ENCODE measurements at regions not wholly inside any gene's neighbourhood (a gene's known extent, or its start where the extent isn't known, plus 50 kb on each side); places are given as distances from the start of the nearest gene placed in this dataset.
"Not testable (repeated sequence)": the region's sequence is repeated elsewhere in the genome, so short reads cannot be mapped to it uniquely, and the experiment has no call there.

GRCh38 chr11:97908354-97908753 is 1112.4 kb upstream of the CNTN5 start:
- no peak overlapping the region for H3K4me3 ChIP-seq (ENCODE audit: low read depth, low read length, poor library complexity, severe bottlenecking)
- no peak overlapping the region for H3K27ac ChIP-seq (ENCODE audit: low read depth, low read length, poor library complexity, severe bottlenecking)
- no peak for TF ChIP-seq EZH2 (IDR thresholded peaks at IDR 0.05; ENCODE audit: borderline replicate concordance, low read length)
- TF ChIP-seq CTCF (IDR thresholded peaks at IDR 0.05; ENCODE audit: low read length), result no peak
- no peaks in the 10 kb centered on the region for H3F3A ChIP-seq (ENCODE audit: insufficient read depth, low read length)
- H3K4me1 ChIP-seq (ENCODE audit: insufficient read depth, low read length, severe bottlenecking), result no peaks in the 10 kb centered on the region
- H4K20me1 ChIP-seq (ENCODE audit: insufficient read depth, low read length), result no peaks in the 10 kb centered on the region
- H3K9ac ChIP-seq (ENCODE audit: low read length), result no peak overlapping the region
- no peaks in the 10 kb centered on the region for H3K36me3 ChIP-seq (ENCODE audit: insufficient read depth, low read length)
- H2AFZ ChIP-seq (ENCODE audit: low read length), result no peak overlapping the region
- no peaks in the 10 kb centered on the region for H3K27me3 ChIP-seq (ENCODE audit: insufficient read depth, low read length)
- H3K9me3 ChIP-seq (ENCODE audit: low read length), result no peaks in the 10 kb centered on the region
- H3K4me2 ChIP-seq (ENCODE audit: low read length), result no peak overlapping the region
- H3K79me2 ChIP-seq (ENCODE audit: insufficient read depth, low read length), result no peaks in the 10 kb centered on the region
- no peaks in the 10 kb centered on the region for H3K9me2 ChIP-seq (ENCODE audit: low read depth, low read length)

GRCh38 chr11:97909614-97910399 is 1110.9 kb upstream of the CNTN5 start:
- Histone ChIP-seq H4K20me1 (ENCODE audit: insufficient read depth, low read length) (no peaks in the 10 kb centered on the region), H3K9me2 (ENCODE audit: low read depth, low read length) (no peaks in the 10 kb centered on the region), H3K36me3 (ENCODE audit: insufficient read depth, low read length) (no peaks in the 10 kb centered on the region), H3K9ac (ENCODE audit: low read length) (no peak overlapping the region), H3K9me3 (ENCODE audit: low read length) (no peaks in the 10 kb centered on the region), H3K4me2 (ENCODE audit: low read length) (no peak overlapping the region), H3K4me3 (ENCODE audit: low read depth, low read length, poor library complexity, severe bottlenecking) (no peak overlapping the region), H3K27ac (ENCODE audit: low read depth, low read length, poor library complexity, severe bottlenecking) (no peak overlapping the region), H3K79me2 (ENCODE audit: insufficient read depth, low read length) (no peaks in the 10 kb centered on the region), H2AFZ (ENCODE audit: low read length) (no peak overlapping the region), H3F3A (ENCODE audit: insufficient read depth, low read length) (no peaks in the 10 kb centered on the region), H3K4me1 (ENCODE audit: insufficient read depth, low read length, severe bottlenecking) (no peaks in the 10 kb centered on the region), H3K27me3 (ENCODE audit: insufficient read depth, low read length) (no peaks in the 10 kb centered on the region)
- TF ChIP-seq CTCF (IDR thresholded peaks at IDR 0.05; ENCODE audit: low read length) (no peak), EZH2 (IDR thresholded peaks at IDR 0.05; ENCODE audit: borderline replicate concordance, low read length) (no peak)

DNA sequence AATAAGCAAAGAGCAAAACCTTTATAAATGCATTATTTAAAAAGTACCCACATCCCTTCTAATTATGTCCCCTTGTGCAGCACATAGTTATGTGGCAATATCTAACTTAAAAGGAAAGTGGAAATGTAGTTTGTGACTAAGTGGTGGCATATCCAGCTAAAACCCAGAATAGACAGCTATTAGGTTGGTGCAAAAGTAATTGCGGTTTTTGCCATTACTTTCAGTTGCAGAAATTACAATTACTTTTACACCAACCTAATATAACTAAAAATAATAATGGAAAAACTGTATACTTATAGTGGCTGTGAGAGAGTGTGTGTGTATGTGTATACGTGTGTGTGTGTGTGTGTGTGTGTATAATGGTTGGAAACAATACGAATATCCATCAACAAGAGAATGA is 1108.1 kb upstream of the CNTN5 start:
- Histone ChIP-seq H3K4me2 (ENCODE audit: low read length) (no peak overlapping the region), H2AFZ (ENCODE audit: low read length) (no peak overlapping the region), H3K4me3 (ENCODE audit: low read depth, low read length, poor library complexity, severe bottlenecking) (no peak overlapping the region), H3K27me3 (ENCODE audit: insufficient read depth, low read length) (no peaks in the 10 kb centered on the region), H3K27ac (ENCODE audit: low read depth, low read length, poor library complexity, severe bottlenecking) (no peak overlapping the region), H3K9ac (ENCODE audit: low read length) (no peak overlapping the region), H3K9me2 (ENCODE audit: low read depth, low read length) (no peaks in the 10 kb centered on the region), H3K36me3 (ENCODE audit: insufficient read depth, low read length) (no peaks in the 10 kb centered on the region), H4K20me1 (ENCODE audit: insufficient read depth, low read length) (no peaks in the 10 kb centered on the region), H3K79me2 (ENCODE audit: insufficient read depth, low read length) (no peaks in the 10 kb centered on the region), H3K4me1 (ENCODE audit: insufficient read depth, low read length, severe bottlenecking) (no peaks in the 10 kb centered on the region), H3F3A (ENCODE audit: insufficient read depth, low read length) (no peaks in the 10 kb centered on the region), H3K9me3 (ENCODE audit: low read length) (no peaks in the 10 kb centered on the region)
- TF ChIP-seq EZH2 (IDR thresholded peaks at IDR 0.05; ENCODE audit: borderline replicate concordance, low read length) (no peak), CTCF (IDR thresholded peaks at IDR 0.05; ENCODE audit: low read length) (no peak)

DNA sequence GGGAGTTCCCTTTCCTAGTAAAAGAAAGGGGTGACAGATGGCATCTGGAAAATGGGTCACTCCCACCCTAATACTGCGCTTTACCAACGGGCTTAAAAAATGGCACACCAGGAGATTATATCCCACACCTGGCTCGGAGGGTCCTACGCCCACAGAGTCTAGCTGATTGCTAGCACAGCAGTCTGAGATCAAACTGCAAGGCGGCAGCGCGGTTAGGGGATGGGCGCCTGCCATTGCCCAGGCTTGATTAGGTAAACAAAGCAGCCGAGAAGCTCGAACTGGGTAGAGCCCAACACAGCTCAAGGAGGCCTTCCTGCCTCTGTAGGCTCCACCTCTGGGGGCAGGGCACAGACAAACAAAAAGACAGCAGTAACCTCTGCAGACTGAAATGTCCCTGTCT is 1097.8 kb upstream of the CNTN5 start:
- not testable (repeated sequence) for H3F3A ChIP-seq (ENCODE audit: insufficient read depth, low read length); H3K9me3 ChIP-seq (ENCODE audit: low read length); H3K4me1 ChIP-seq (ENCODE audit: insufficient read depth, low read length, severe bottlenecking); H4K20me1 ChIP-seq (ENCODE audit: insufficient read depth, low read length); H3K9me2 ChIP-seq (ENCODE audit: low read depth, low read length); H3K4me2 ChIP-seq (ENCODE audit: low read length); H3K36me3 ChIP-seq (ENCODE audit: insufficient read depth, low read length); H3K27ac ChIP-seq (ENCODE audit: low read depth, low read length, poor library complexity, severe bottlenecking); H3K4me3 ChIP-seq (ENCODE audit: low read depth, low read length, poor library complexity, severe bottlenecking); H3K27me3 ChIP-seq (ENCODE audit: insufficient read depth, low read length); H3K9ac ChIP-seq (ENCODE audit: low read length); H3K79me2 ChIP-seq (ENCODE audit: insufficient read depth, low read length); H2AFZ ChIP-seq (ENCODE audit: low read length)
